Neural progenitor cell (in vitro differentiated cells): ENCODE measurements at regions not wholly inside any gene's neighbourhood (a gene's known extent, or its start where the extent isn't known, plus 50 kb on each side); places are given as distances from the start of the nearest gene placed in this dataset.

Experiments used
- DNase-seq: peaks from one replicate; pipeline ENCODE4 v3.0.0-alpha.2; 2016; ENCODE audit warnings: low spot score
- H2AFZ ChIP-seq: fragments of 200-600 bp; sonication (generic); replicated peaks from 2 replicates; pipeline ENCODE4 v1.6.1; 2016; ENCODE audit warnings: antibody characterized with exemption
- H3F3A ChIP-seq: fragments of 200-600 bp; sonication (generic); 2 replicates; pipeline ENCODE4 v1.6.1; 2016; ENCODE audit warnings: antibody characterized with exemption, low read depth
- H3K27ac ChIP-seq: fragments of 200-600 bp; sonication (generic); 2 replicates; pipeline ENCODE4 v1.5.1; 2016; ENCODE audit warnings: mild to moderate bottlenecking
- H3K27me3 ChIP-seq: fragments of 200-600 bp; sonication (generic); 2 replicates; pipeline ENCODE4 v1.6.1; 2016; ENCODE audit warnings: mild to moderate bottlenecking, moderate library complexity
- H3K36me3 ChIP-seq: fragments of 200-600 bp; sonication (generic); 2 replicates; pipeline ENCODE4 v1.5.1; 2016
- H3K4me1 ChIP-seq: fragments of 200-600 bp; sonication (generic); 2 replicates; pipeline ENCODE4 v1.6.1; 2016; ENCODE audit warnings: mixed run types
- H3K4me2 ChIP-seq: fragments of 200-600 bp; sonication (generic); 2 replicates; pipeline ENCODE4 v1.6.1; 2016
- H3K4me3 ChIP-seq: fragments of 200-600 bp; sonication (generic); 2 replicates; pipeline ENCODE4 v1.5.1; 2016
- H3K79me2 ChIP-seq: fragments of 200-600 bp; sonication (generic); 2 replicates; pipeline ENCODE4 v1.6.1; 2016; ENCODE audit warnings: low read depth
- H3K9ac ChIP-seq: fragments of 200-600 bp; sonication (generic); 2 replicates; pipeline ENCODE4 v1.6.1; 2016
- H3K9me3 ChIP-seq: fragments of 200-600 bp; sonication (generic); 2 replicates; pipeline ENCODE4 v1.5.1; 2016; ENCODE audit warnings: low read depth
- H4K20me1 ChIP-seq: fragments of 200-600 bp; sonication (generic); 2 replicates; pipeline ENCODE4 v1.6.1; 2016; ENCODE audit warnings: low read depth
- H3K27ac Mint-ChIP-seq: 3 replicates; pipeline ENCODE4 v1.8.0; 2021; ENCODE audit warnings: mixed read lengths
- H3K27me3 Mint-ChIP-seq: 2 replicates; pipeline ENCODE4 v1.8.0; 2022; ENCODE audit warnings: low read depth, mild to moderate bottlenecking, inconsistent platforms, moderate library complexity, mixed read lengths; ENCODE audit not compliant: insufficient read depth
- H3K36me3 Mint-ChIP-seq: 3 replicates; pipeline ENCODE4 v1.8.0; 2021; ENCODE audit warnings: mixed read lengths
- H3K4me1 Mint-ChIP-seq: 3 replicates; pipeline ENCODE4 v1.8.0; 2021; ENCODE audit warnings: mixed read lengths
- H3K4me3 Mint-ChIP-seq: 3 replicates; pipeline ENCODE4 v1.8.0; 2021; ENCODE audit warnings: mild to moderate bottlenecking, moderate library complexity, mixed read lengths
- H3K9me3 Mint-ChIP-seq: 3 replicates; pipeline ENCODE4 v1.8.0; 2020; ENCODE audit warnings: mixed read lengths
- CTCF ChIP-seq: fragments of 200-600 bp; sonication (generic); IDR thresholded peaks from 2 replicates; pipeline ENCODE4 v1.5.1; 2017; ENCODE audit warnings: antibody characterized with exemption, mild to moderate bottlenecking
- EZH2 ChIP-seq: fragments of 200-600 bp; sonication (generic); IDR thresholded peaks from 2 replicates; pipeline ENCODE4 v1.6.1; 2017; ENCODE audit warnings: antibody characterized with exemption, mild to moderate bottlenecking, moderate library complexity
- EZH2phosphoT487 ChIP-seq: fragments of 200-600 bp; sonication (generic); IDR thresholded peaks from 2 replicates; pipeline ENCODE4 v1.6.1; 2017; ENCODE audit warnings: antibody characterized with exemption

- H3K4me1 Mint-ChIP-seq, result no peaks in the 10 kb centered on the region
- H3K4me3 Mint-ChIP-seq, result no peak overlapping the region
- no peak overlapping the region for H2AFZ ChIP-seq
- H3K36me3 ChIP-seq, result no peaks in the 10 kb centered on the region
- no peak overlapping the region for H3K4me2 ChIP-seq
- H3K36me3 Mint-ChIP-seq, result no peaks in the 10 kb centered on the region
- TF ChIP-seq EZH2, result no peak
- TF ChIP-seq EZH2phosphoT487, result no peak
- no peak for TF ChIP-seq CTCF
- H3K79me2 ChIP-seq, result no peaks in the 10 kb centered on the region
- no peaks in the 10 kb centered on the region for H3K4me1 ChIP-seq
- H3K27me3 ChIP-seq, result no peaks in the 10 kb centered on the region
- H3K27ac ChIP-seq, result no peak overlapping the region
- no peak overlapping the region for H3K4me3 ChIP-seq
- H3K9me3 Mint-ChIP-seq, result no peaks in the 10 kb centered on the region
- no peaks in the 10 kb centered on the region for H3K9me3 ChIP-seq
- H3K27ac Mint-ChIP-seq, result no peak overlapping the region
- DNase-seq, result no peak
- H3K9ac ChIP-seq, result no peak overlapping the region
- H3K27me3 Mint-ChIP-seq, result peaks cover 2% of the 10 kb centered on the region
- H4K20me1 ChIP-seq, result no peaks in the 10 kb centered on the region
- no peaks in the 10 kb centered on the region for H3F3A ChIP-seq
Observed at GRCh38 chr18:21180588-21180987, 61.4 kb upstream of the GREB1L start.

- no peaks in the 10 kb centered on the region for H3K27me3 ChIP-seq
- H3K9me3 ChIP-seq, result no peaks in the 10 kb centered on the region
Observed at GRCh38 chr18:21181766-21182165, 60.3 kb upstream of the GREB1L start.

DNA sequence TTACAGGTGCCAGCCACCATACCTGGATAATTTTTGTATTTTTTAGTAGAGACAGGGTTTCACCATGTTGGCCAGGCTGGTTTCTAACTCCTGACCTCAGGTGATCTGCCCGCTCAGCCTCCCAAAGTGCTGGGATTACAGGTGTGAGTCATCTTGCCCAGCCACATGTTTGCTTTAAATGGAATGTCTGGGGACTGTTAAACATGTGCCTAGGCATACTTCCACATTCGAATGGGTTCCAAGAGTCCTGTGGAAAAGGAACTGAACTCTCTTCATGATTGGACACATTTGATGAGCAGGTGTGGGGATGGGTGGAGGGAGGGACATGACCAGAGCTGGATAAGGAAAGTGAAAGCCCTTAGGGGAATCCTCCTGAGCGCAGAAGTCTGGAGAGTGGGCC lies 58.4 kb upstream of the GREB1L start:
- H3K27ac Mint-ChIP-seq, result no peak overlapping the region
- no peaks in the 10 kb centered on the region for H3K79me2 ChIP-seq
- peaks cover 3% of the 10 kb centered on the region for H3K27me3 Mint-ChIP-seq
- H4K20me1 ChIP-seq, result no peaks in the 10 kb centered on the region
- no peaks in the 10 kb centered on the region for H3K9me3 ChIP-seq
- no peaks in the 10 kb centered on the region for H3K36me3 ChIP-seq
- H3K4me2 ChIP-seq, result no peak overlapping the region
- H3K36me3 Mint-ChIP-seq, result no peaks in the 10 kb centered on the region
- no peak for DNase-seq
- H3K4me1 Mint-ChIP-seq, result no peaks in the 10 kb centered on the region
- no peaks in the 10 kb centered on the region for H3K9me3 Mint-ChIP-seq
- H3F3A ChIP-seq, result no peaks in the 10 kb centered on the region
- H3K9ac ChIP-seq, result no peak overlapping the region
- H3K4me3 Mint-ChIP-seq, result no peak overlapping the region
- H3K4me3 ChIP-seq, result no peak overlapping the region
- TF ChIP-seq EZH2phosphoT487 (no peak), EZH2 (no peak), CTCF (no peak)
- H3K4me1 ChIP-seq, result peaks cover 5% of the 10 kb centered on the region
- no peaks in the 10 kb centered on the region for H3K27me3 ChIP-seq
- H2AFZ ChIP-seq, result no peak overlapping the region
- no peak overlapping the region for H3K27ac ChIP-seq

More at GRCh38 chr18:21181766-21182165, 60.3 kb upstream of the GREB1L start:
- no peaks in the 10 kb centered on the region for H3K79me2 ChIP-seq
- no peaks in the 10 kb centered on the region for H3K36me3 Mint-ChIP-seq
- H3K4me1 ChIP-seq, result no peaks in the 10 kb centered on the region
- H3F3A ChIP-seq, result no peaks in the 10 kb centered on the region
- H3K36me3 ChIP-seq, result no peaks in the 10 kb centered on the region
- no peak overlapping the region for H3K9ac ChIP-seq
- H3K4me1 Mint-ChIP-seq, result no peaks in the 10 kb centered on the region
- no peak overlapping the region for H3K27ac Mint-ChIP-seq
- no peak overlapping the region for H2AFZ ChIP-seq
- no peak overlapping the region for H3K4me3 ChIP-seq
- peaks cover 2% of the 10 kb centered on the region for H3K27me3 Mint-ChIP-seq
- H3K4me2 ChIP-seq, result no peak overlapping the region
- H3K9me3 Mint-ChIP-seq, result no peaks in the 10 kb centered on the region
- TF ChIP-seq CTCF, result no peak
- TF ChIP-seq EZH2phosphoT487, result no peak
- no peak for TF ChIP-seq EZH2
- DNase-seq, result no peak
- H3K4me3 Mint-ChIP-seq, result no peak overlapping the region
- H3K27ac ChIP-seq, result no peak overlapping the region
- H4K20me1 ChIP-seq, result no peaks in the 10 kb centered on the region
